ENCODE measurements at regions not wholly inside any gene's neighbourhood (a gene's known extent, or its start where the extent isn't known, plus 50 kb on each side); places are given as distances from the start of the nearest gene placed in this dataset.

DNA sequence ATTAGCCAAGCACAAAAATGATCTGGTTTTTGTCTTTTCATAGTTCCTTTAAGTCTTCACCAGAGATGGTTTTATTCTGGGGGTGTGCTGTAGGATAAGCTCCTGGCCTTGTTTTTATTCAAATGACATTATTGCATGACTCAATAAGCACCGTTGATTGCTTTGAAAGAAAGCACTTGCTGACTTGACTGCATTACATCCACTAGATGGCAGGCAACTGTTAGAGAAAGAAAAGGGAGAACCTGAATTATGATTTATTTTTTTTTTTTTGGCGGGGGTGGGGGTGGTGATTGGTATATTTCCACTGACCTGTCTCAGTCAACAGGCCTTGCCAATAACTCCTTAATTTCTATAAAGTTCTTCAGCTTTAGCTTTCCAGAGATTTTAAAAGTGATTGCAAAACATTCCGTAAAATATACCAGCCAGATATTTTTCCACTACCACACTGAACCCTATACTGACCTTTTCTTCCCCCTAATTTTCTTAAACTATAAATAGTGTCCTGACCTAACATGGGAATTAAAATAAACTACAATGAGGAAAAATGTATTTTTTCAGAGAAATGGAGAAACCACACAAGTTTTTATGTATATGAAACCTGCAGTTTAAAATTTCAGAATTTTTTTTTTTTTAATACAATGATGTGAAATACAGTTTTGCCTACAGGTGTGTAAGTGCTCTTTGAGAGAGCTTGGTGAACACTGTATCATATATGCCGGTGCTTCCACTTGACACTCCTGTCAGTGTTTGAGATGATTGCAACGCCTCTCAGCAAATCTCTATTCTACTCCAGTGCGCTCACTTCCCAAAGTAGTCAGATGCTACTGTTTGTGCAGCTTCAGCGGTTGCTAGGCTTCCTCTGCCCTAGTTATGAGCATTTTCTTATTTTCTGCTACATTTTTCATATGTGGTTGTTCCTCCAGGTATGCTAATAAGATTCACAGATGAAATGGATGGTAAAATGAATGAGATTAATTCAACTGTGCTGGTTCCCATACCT lies 274.3 kb downstream of the CD109 start:
- no peaks in the 10 kb centered on the region for H3K9me3 ChIP-seq (ENCODE audit: control insufficient read depth, insufficient read depth, low read length)
- H3K36me3 ChIP-seq (ENCODE audit: control insufficient read depth, low read length): no peaks in the 10 kb centered on the region
- TF ChIP-seq, protein P1, sequence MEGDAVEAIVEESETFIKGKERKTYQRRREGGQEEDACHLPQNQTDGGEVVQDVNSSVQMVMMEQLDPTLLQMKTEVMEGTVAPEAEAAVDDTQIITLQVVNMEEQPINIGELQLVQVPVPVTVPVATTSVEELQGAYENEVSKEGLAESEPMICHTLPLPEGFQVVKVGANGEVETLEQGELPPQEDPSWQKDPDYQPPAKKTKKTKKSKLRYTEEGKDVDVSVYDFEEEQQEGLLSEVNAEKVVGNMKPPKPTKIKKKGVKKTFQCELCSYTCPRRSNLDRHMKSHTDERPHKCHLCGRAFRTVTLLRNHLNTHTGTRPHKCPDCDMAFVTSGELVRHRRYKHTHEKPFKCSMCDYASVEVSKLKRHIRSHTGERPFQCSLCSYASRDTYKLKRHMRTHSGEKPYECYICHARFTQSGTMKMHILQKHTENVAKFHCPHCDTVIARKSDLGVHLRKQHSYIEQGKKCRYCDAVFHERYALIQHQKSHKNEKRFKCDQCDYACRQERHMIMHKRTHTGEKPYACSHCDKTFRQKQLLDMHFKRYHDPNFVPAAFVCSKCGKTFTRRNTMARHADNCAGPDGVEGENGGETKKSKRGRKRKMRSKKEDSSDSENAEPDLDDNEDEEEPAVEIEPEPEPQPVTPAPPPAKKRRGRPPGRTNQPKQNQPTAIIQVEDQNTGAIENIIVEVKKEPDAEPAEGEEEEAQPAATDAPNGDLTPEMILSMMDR (IDR thresholded peaks at IDR 0.05; ENCODE audit: low read depth, low read length, poor library complexity, severe bottlenecking): peak; percentile 62
- no peak for TF ChIP-seq EZH2phosphoT487 (IDR thresholded peaks at IDR 0.05; ENCODE audit: borderline replicate concordance, low read length)
- H3K4me2 ChIP-seq (ENCODE audit: low read length): no peak overlapping the region
- no peaks in the 10 kb centered on the region for H3K27me3 ChIP-seq (ENCODE audit: control insufficient read depth, low read length)
- no peaks in the 10 kb centered on the region for H3F3A ChIP-seq (ENCODE audit: control insufficient read depth, insufficient read depth)
- H3K27ac ChIP-seq (ENCODE audit: low read depth, low read length): no peak overlapping the region
- no peaks in the 10 kb centered on the region for H4K20me1 ChIP-seq (ENCODE audit: control insufficient read depth, insufficient read depth, low read depth, low read length)
- no peaks in the 10 kb centered on the region for H3K4me1 ChIP-seq (ENCODE audit: control insufficient read depth, low read length)
- no peak overlapping the region for H3K4me3 ChIP-seq (ENCODE audit: low read length)
- no peaks in the 10 kb centered on the region for H3K79me2 ChIP-seq (ENCODE audit: control insufficient read depth, low read length)
- no peaks in the 10 kb centered on the region for H3K9me2 ChIP-seq (replicated peaks; ENCODE audit: control insufficient read depth, low read length)

GRCh38 chr6:73968221-73968757 lies 272.3 kb downstream of the CD109 start:
- H3F3A ChIP-seq (ENCODE audit: control insufficient read depth, insufficient read depth): no peaks in the 10 kb centered on the region
- no peak overlapping the region for H3K4me2 ChIP-seq (ENCODE audit: low read length)
- no peak for TF ChIP-seq EZH2phosphoT487 (IDR thresholded peaks at IDR 0.05; ENCODE audit: borderline replicate concordance, low read length)
- TF ChIP-seq, protein P1 (IDR thresholded peaks at IDR 0.05; ENCODE audit: low read depth, low read length, poor library complexity, severe bottlenecking): no peak
- no peaks in the 10 kb centered on the region for H3K27me3 ChIP-seq (ENCODE audit: control insufficient read depth, low read length)
- no peaks in the 10 kb centered on the region for H3K36me3 ChIP-seq (ENCODE audit: control insufficient read depth, low read length)
- no peaks in the 10 kb centered on the region for H3K9me2 ChIP-seq (replicated peaks; ENCODE audit: control insufficient read depth, low read length)
- H3K4me1 ChIP-seq (ENCODE audit: control insufficient read depth, low read length): no peaks in the 10 kb centered on the region
- H3K27ac ChIP-seq (ENCODE audit: low read depth, low read length): no peak overlapping the region
- no peaks in the 10 kb centered on the region for H3K9me3 ChIP-seq (ENCODE audit: control insufficient read depth, insufficient read depth, low read length)
- H4K20me1 ChIP-seq (ENCODE audit: control insufficient read depth, insufficient read depth, low read depth, low read length): no peaks in the 10 kb centered on the region
- no peak overlapping the region for H3K4me3 ChIP-seq (ENCODE audit: low read length)
- H3K79me2 ChIP-seq (ENCODE audit: control insufficient read depth, low read length): no peaks in the 10 kb centered on the region

- H3K27me3 ChIP-seq (ENCODE audit: control insufficient read depth, low read length): no peaks in the 10 kb centered on the region
- no peaks in the 10 kb centered on the region for H3K9me3 ChIP-seq (ENCODE audit: control insufficient read depth, insufficient read depth, low read length)
- no peaks in the 10 kb centered on the region for H3F3A ChIP-seq (ENCODE audit: control insufficient read depth, insufficient read depth)
- H3K4me2 ChIP-seq (ENCODE audit: low read length): no peak overlapping the region
- no peak overlapping the region for H3K27ac ChIP-seq (ENCODE audit: low read depth, low read length)
- no peaks in the 10 kb centered on the region for H3K9me2 ChIP-seq (replicated peaks; ENCODE audit: control insufficient read depth, low read length)
- H4K20me1 ChIP-seq (ENCODE audit: control insufficient read depth, insufficient read depth, low read depth, low read length): no peaks in the 10 kb centered on the region
- H3K4me1 ChIP-seq (ENCODE audit: control insufficient read depth, low read length): no peaks in the 10 kb centered on the region
- no peak overlapping the region for H3K4me3 ChIP-seq (ENCODE audit: low read length)
- H3K36me3 ChIP-seq (ENCODE audit: control insufficient read depth, low read length): no peaks in the 10 kb centered on the region
- no peaks in the 10 kb centered on the region for H3K79me2 ChIP-seq (ENCODE audit: control insufficient read depth, low read length)
- no peak for TF ChIP-seq EZH2phosphoT487 (IDR thresholded peaks at IDR 0.05; ENCODE audit: borderline replicate concordance, low read length)
- TF ChIP-seq, protein P1 (IDR thresholded peaks at IDR 0.05; ENCODE audit: low read depth, low read length, poor library complexity, severe bottlenecking): no peak
These were observed 269.6 kb downstream of the CD109 start for GRCh38 chr6:73965539-73966029.
